GM13976 (cell line): ENCODE measurements at regions not wholly inside any gene's neighbourhood (a gene's known extent, or its start where the extent isn't known, plus 50 kb on each side); places are given as distances from the start of the nearest gene placed in this dataset.

ENCODE experiments used
- DNase-seq: peaks from one replicate; pipeline ENCODE4 v3.0.0; 2012; ENCODE audit warnings: low spot score
- in situ Hi-C: fragments of 300-500 bp; cut with MboI; formaldehyde crosslinking; loops from one replicate; pipeline ENCODE4 v1.12.0; 2022; ENCODE audit warnings: low sequenced_read_pairs, mixed read lengths, inconsistent platforms; ENCODE audit not compliant: unreplicated experiment
- TF ChIP-seq, protein P1 (sequence below): IDR thresholded peaks from 2 replicates; pipeline ENCODE4 v1.5.1; 2012; ENCODE audit warnings: borderline replicate concordance, mild to moderate bottlenecking; ENCODE audit not compliant: insufficient read depth; ENCODE audit errors: extremely low read depth, missing control alignments, control extremely low read depth

GRCh38 chr14:23864259-23864658, 89.3 kb upstream of the DHRS4 start:
- in situ Hi-C loops: no loop called here
- TF ChIP-seq, protein P1, sequence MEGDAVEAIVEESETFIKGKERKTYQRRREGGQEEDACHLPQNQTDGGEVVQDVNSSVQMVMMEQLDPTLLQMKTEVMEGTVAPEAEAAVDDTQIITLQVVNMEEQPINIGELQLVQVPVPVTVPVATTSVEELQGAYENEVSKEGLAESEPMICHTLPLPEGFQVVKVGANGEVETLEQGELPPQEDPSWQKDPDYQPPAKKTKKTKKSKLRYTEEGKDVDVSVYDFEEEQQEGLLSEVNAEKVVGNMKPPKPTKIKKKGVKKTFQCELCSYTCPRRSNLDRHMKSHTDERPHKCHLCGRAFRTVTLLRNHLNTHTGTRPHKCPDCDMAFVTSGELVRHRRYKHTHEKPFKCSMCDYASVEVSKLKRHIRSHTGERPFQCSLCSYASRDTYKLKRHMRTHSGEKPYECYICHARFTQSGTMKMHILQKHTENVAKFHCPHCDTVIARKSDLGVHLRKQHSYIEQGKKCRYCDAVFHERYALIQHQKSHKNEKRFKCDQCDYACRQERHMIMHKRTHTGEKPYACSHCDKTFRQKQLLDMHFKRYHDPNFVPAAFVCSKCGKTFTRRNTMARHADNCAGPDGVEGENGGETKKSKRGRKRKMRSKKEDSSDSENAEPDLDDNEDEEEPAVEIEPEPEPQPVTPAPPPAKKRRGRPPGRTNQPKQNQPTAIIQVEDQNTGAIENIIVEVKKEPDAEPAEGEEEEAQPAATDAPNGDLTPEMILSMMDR: no peak
- no peak for DNase-seq

DNA sequence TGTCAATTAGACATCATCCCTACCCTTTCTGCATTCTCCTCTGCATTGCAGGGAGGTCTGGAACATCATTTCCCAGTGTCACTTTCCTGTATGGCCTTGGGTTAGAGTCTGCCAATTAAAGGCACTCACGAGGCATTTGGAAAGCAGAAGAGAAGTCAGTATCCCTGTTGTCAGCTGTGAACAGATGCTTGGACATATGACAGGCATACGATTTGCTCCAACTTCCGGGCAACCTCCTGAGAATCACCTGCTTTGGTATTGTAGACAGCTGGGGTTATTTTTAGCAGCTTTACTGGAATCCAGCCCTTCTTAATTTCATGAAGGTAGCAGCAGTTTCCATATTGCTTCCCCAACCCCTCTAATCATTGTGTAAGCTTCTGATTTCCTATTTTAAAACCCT, 88.7 kb upstream of the DHRS4 start:
- in situ Hi-C loops: no loop called here
- TF ChIP-seq, protein P1: no peak
- DNase-seq: no peak

- no peak for DNase-seq
- in situ Hi-C loops: no loop called here
- TF ChIP-seq, protein P1: no peak
Observed at GRCh38 chr14:23865502-23865901, 88.1 kb upstream of the DHRS4 start.

GRCh38 chr14:23866269-23866668, 87.3 kb upstream of the DHRS4 start:
- in situ Hi-C loops: no loop called here
- DNase-seq: no peak
- TF ChIP-seq, protein P1: no peak

GRCh38 chr14:23869078-23869719, 84.4 kb upstream of the DHRS4 start:
- in situ Hi-C loops: no loop called here
- no peak for DNase-seq
- TF ChIP-seq, protein P1: no peak

- TF ChIP-seq, protein P1: no peak
- in situ Hi-C loops: no loop called here
- no peak for DNase-seq
Observed at GRCh38 chr14:23876160-23876750, 77.3 kb upstream of the DHRS4 start.
